ENCODE measurements at regions not wholly inside any gene's neighbourhood (a gene's known extent, or its start where the extent isn't known, plus 50 kb on each side); places are given as distances from the start of the nearest gene placed in this dataset.

GRCh38 chr6:92485487-92485886, 933.9 kb downstream of the EPHA7 start:
- Mint-ChIP-seq H3K9me3 (peaks cover 0 to 4% of the 10 kb centered on the region in 2 experiments; a peak in 3 of 5 replicates), H3K4me3 (no peak overlapping the region), H3K27me3 (ENCODE audit: low read depth) (no peaks in the 10 kb centered on the region; the same call in 1 of the 2 replicates), H3K4me1 (no peaks in the 10 kb centered on the region), H3K36me3 (ENCODE audit: insufficient read depth in 1 of 3, low read depth in 3 of 3) (no peaks in the 10 kb centered on the region), H3K27ac (no peak overlapping the region)
- H2BK12ac ChIP-seq (ENCODE audit: insufficient read length, low read depth, low read length): no peak overlapping the region
- DNase-seq: no peak
- no peak overlapping the region for H2BK5ac ChIP-seq (ENCODE audit: insufficient read length, low read length)
- H3K9ac ChIP-seq (ENCODE audit: extremely low read depth, insufficient read length, low read length): no peak overlapping the region
- no peak overlapping the region for H4K91ac ChIP-seq (ENCODE audit: insufficient read length, low read depth, low read length)
- H4K5ac ChIP-seq (ENCODE audit: insufficient read length, low read depth, low read length): no peak overlapping the region
- H3K9me3 ChIP-seq (ENCODE audit: control insufficient read depth, low read depth, low read length): no peaks in the 10 kb centered on the region
- H4K8ac ChIP-seq (replicated peaks; ENCODE audit: insufficient read length, low read depth, low read length): no peak overlapping the region
- H4K20me1 ChIP-seq (ENCODE audit: control insufficient read depth, insufficient read depth, insufficient read length): no peaks in the 10 kb centered on the region
- H3K4me2 ChIP-seq (ENCODE audit: insufficient read depth, insufficient read length, low read length): no peak overlapping the region
- H3K4ac ChIP-seq (ENCODE audit: low read depth, low read length): no peak overlapping the region
- TF ChIP-seq CTCF (conservative IDR thresholded peaks at IDR 0.05): no peak
- WGBS (ENCODE audit: extremely low coverage, insufficient read length, low lambda C conversion rate): no CpG with 5 or more reads among the region's 4 CpGs
- no peaks in the 10 kb centered on the region for H3K23me2 ChIP-seq (ENCODE audit: insufficient read length, low read depth, low read length, poor library complexity, severe bottlenecking)
- H2BK20ac ChIP-seq (ENCODE audit: low read depth, low read length, poor library complexity, severe bottlenecking): no peak overlapping the region
- H3K79me2 ChIP-seq (ENCODE audit: insufficient read depth, low read length): no peaks in the 10 kb centered on the region
- H3K56ac ChIP-seq (ENCODE audit: insufficient read length, low read depth, low read length): no peak overlapping the region
- H3K14ac ChIP-seq (ENCODE audit: insufficient read depth, low read length): no peak overlapping the region
- H3K23ac ChIP-seq (ENCODE audit: insufficient read length, low read depth, low read length): no peak overlapping the region
- H3K27me3 ChIP-seq (ENCODE audit: insufficient read depth, low read length): no peaks in the 10 kb centered on the region
- H3K79me1 ChIP-seq (ENCODE audit: insufficient read depth, low read depth, low read length, poor library complexity, severe bottlenecking): no peaks in the 10 kb centered on the region
- no peak overlapping the region for H2AFZ ChIP-seq (ENCODE audit: low read length)
- no peak overlapping the region for H2BK120ac ChIP-seq (ENCODE audit: low read depth, low read length, poor library complexity, severe bottlenecking)
- H3K4me1 ChIP-seq (ENCODE audit: insufficient read depth, low read length): no peaks in the 10 kb centered on the region
- H2BK15ac ChIP-seq (ENCODE audit: low read depth, low read length): no peak overlapping the region
- H3K27ac ChIP-seq (ENCODE audit: insufficient read length, low read depth, low read length): no peak overlapping the region
- no peak overlapping the region for H2AK5ac ChIP-seq (ENCODE audit: insufficient read length, low read length)
- no peak overlapping the region for H3K18ac ChIP-seq (ENCODE audit: insufficient read length, low read depth, low read length)
- no peak overlapping the region for H3T11ph ChIP-seq (ENCODE audit: low read length)

Measured in H9 (cell line).